ENCODE measurements at regions not wholly inside any gene's neighbourhood (a gene's known extent, or its start where the extent isn't known, plus 50 kb on each side); places are given as distances from the start of the nearest gene placed in this dataset.
"Not testable (repeated sequence)": the region's sequence is repeated elsewhere in the genome, so short reads cannot be mapped to it uniquely, and the experiment has no call there.

- ATAC-seq (no peak), DNase-seq (no peak)
- Mint-ChIP-seq H3K4me1 (ENCODE audit: low read depth) (no peaks in the 10 kb centered on the region), H3K4me3 (no peak overlapping the region), H3K9me3 (peaks cover 9% of the 10 kb centered on the region), H3K36me3 (ENCODE audit: low read depth) (no peaks in the 10 kb centered on the region), H3K27ac (no peak overlapping the region), H3K27me3 (no peaks in the 10 kb centered on the region)
- POLR2A ChIA-PET: no interaction called here
- TF ChIP-seq CTCF (IDR thresholded peaks at IDR 0.05): no peak
- intact Hi-C loops (cut with micrococcal nuclease): no loop called here
- CTCF ChIA-PET: no interaction called here
These were observed 1127.0 kb downstream of the DNAJB9 start for GRCh38 chr7:109696723-109697122.

GRCh38 chr7:109699661-109700060 lies 1130.0 kb downstream of the DNAJB9 start:
- no peak overlapping the region for H3K4me3 Mint-ChIP-seq
- no peak overlapping the region for H3K27ac Mint-ChIP-seq
- H3K36me3 Mint-ChIP-seq (ENCODE audit: low read depth): no peaks in the 10 kb centered on the region
- ATAC-seq (no peak), DNase-seq (no peak)
- no peak for TF ChIP-seq CTCF (IDR thresholded peaks at IDR 0.05)
- H3K9me3 Mint-ChIP-seq: peaks cover 8% of the 10 kb centered on the region
- POLR2A ChIA-PET: no interaction called here
- H3K27me3 Mint-ChIP-seq: no peaks in the 10 kb centered on the region
- CTCF ChIA-PET: no interaction called here
- no peaks in the 10 kb centered on the region for H3K4me1 Mint-ChIP-seq (ENCODE audit: low read depth)
- intact Hi-C loops (cut with micrococcal nuclease): no loop called here

GRCh38 chr7:109713366-109713765 lies 1143.7 kb downstream of the DNAJB9 start:
- no peak for ATAC-seq
- CTCF ChIA-PET: no interaction called here
- Mint-ChIP-seq H3K36me3 (ENCODE audit: low read depth) (no peaks in the 10 kb centered on the region), H3K4me1 (ENCODE audit: low read depth) (no peaks in the 10 kb centered on the region), H3K9me3 (no peaks in the 10 kb centered on the region), H3K4me3 (no peak overlapping the region), H3K27ac (no peak overlapping the region), H3K27me3 (no peaks in the 10 kb centered on the region)
- no peak for TF ChIP-seq CTCF (IDR thresholded peaks at IDR 0.05)
- no peak for DNase-seq
- intact Hi-C loops (cut with micrococcal nuclease): no loop called here
- POLR2A ChIA-PET: no interaction called here

- POLR2A ChIA-PET; intact Hi-C loops (cut with micrococcal nuclease); H3K27me3 Mint-ChIP-seq; H3K36me3 Mint-ChIP-seq (ENCODE audit: low read depth); H3K4me1 Mint-ChIP-seq (ENCODE audit: low read depth); H3K9me3 Mint-ChIP-seq; CTCF ChIA-PET; ATAC-seq; H3K4me3 Mint-ChIP-seq; DNase-seq; H3K27ac Mint-ChIP-seq: not testable (repeated sequence)
These were observed 1149.7 kb downstream of the DNAJB9 start for GRCh38 chr7:109719359-109719758.

- intact Hi-C loops (cut with micrococcal nuclease): no loop called here
- TF ChIP-seq CTCF (IDR thresholded peaks at IDR 0.05): no peak
- no peak for ATAC-seq
- H3K9me3 Mint-ChIP-seq: peaks cover 4% of the 10 kb centered on the region
- H3K27ac Mint-ChIP-seq: no peak overlapping the region
- CTCF ChIA-PET: no interaction called here
- no peaks in the 10 kb centered on the region for H3K36me3 Mint-ChIP-seq (ENCODE audit: low read depth)
- no peaks in the 10 kb centered on the region for H3K4me1 Mint-ChIP-seq (ENCODE audit: low read depth)
- no peak overlapping the region for H3K4me3 Mint-ChIP-seq
- H3K27me3 Mint-ChIP-seq: no peaks in the 10 kb centered on the region
- DNase-seq: no peak
- POLR2A ChIA-PET: no interaction called here
These were observed 1164.9 kb downstream of the DNAJB9 start for GRCh38 chr7:109734601-109735000.

GRCh38 chr7:109735881-109736280 lies 1166.2 kb downstream of the DNAJB9 start:
- POLR2A ChIA-PET: no interaction called here
- no peak overlapping the region for H3K27ac Mint-ChIP-seq

More at GRCh38 chr7:109735881-109736280, 1166.2 kb downstream of the DNAJB9 start:
- no peak for TF ChIP-seq CTCF (IDR thresholded peaks at IDR 0.05)
- CTCF ChIA-PET: no interaction called here
- Mint-ChIP-seq H3K27me3 (no peaks in the 10 kb centered on the region), H3K36me3 (ENCODE audit: low read depth) (no peaks in the 10 kb centered on the region), H3K4me3 (no peak overlapping the region), H3K9me3 (peaks cover 4% of the 10 kb centered on the region), H3K4me1 (ENCODE audit: low read depth) (no peaks in the 10 kb centered on the region)
- DNase-seq: no peak
- intact Hi-C loops (cut with micrococcal nuclease): no loop called here
- ATAC-seq: no peak

Data from activated CD8-positive, alpha-beta T cell treated with anti-CD3 and anti-CD28 coated beads for 36 hours (primary cell).